Activated naive CD4-positive, alpha-beta T cell treated with anti-CD3 and anti-CD28 coated beads, Interleukin-2, amount 10 ng/mL, durations not matched to agents 7 days and 5 days (primary cell): ENCODE measurements at regions not wholly inside any gene's neighbourhood (a gene's known extent, or its start where the extent isn't known, plus 50 kb on each side); places are given as distances from the start of the nearest gene placed in this dataset.

Experiments used
- CTCF ChIA-PET: fragments of 350-600 bp; sonication (Branson Sonifier 250); formaldehyde crosslinking; loops from one replicate; lab custom pipeline; 2021; ENCODE audit warnings: antibody characterized with exemption; lab: Charles Lee
- DNase-seq: peaks from one replicate; pipeline ENCODE4 v3.0.0-alpha.2; 2020
- H3K27ac Mint-ChIP-seq: one replicate; pipeline ENCODE4 v1.8.0; 2021; ENCODE audit warnings: mild to moderate bottlenecking, moderate library complexity, mixed read lengths
- H3K27me3 Mint-ChIP-seq: one replicate; pipeline ENCODE4 v1.8.0; 2021; ENCODE audit warnings: mild to moderate bottlenecking, mixed read lengths
- H3K36me3 Mint-ChIP-seq: one replicate; pipeline ENCODE4 v1.8.0; 2021; ENCODE audit warnings: mixed read lengths
- H3K4me1 Mint-ChIP-seq: one replicate; pipeline ENCODE4 v1.8.0; 2021; ENCODE audit warnings: mixed read lengths
- H3K4me3 Mint-ChIP-seq: one replicate; pipeline ENCODE4 v1.8.0; 2021; ENCODE audit warnings: mild to moderate bottlenecking, moderate library complexity, mixed read lengths
- H3K9me3 Mint-ChIP-seq: one replicate; pipeline ENCODE4 v1.8.0; 2021; ENCODE audit warnings: mixed read lengths

- no peak for DNase-seq
- Mint-ChIP-seq H3K27ac (no peak overlapping the region), H3K4me3 (no peak overlapping the region), H3K36me3 (no peaks in the 10 kb centered on the region), H3K4me1 (no peaks in the 10 kb centered on the region), H3K9me3 (no peaks in the 10 kb centered on the region), H3K27me3 (no peaks in the 10 kb centered on the region)
- CTCF ChIA-PET: no interaction called here
Observed at GRCh38 chr5:124554746-124555578, 191.5 kb downstream of the ZNF608 start.

GRCh38 chr5:124553911-124554310 is 192.5 kb downstream of the ZNF608 start:
- CTCF ChIA-PET: no interaction called here
- no peaks in the 10 kb centered on the region for H3K4me1 Mint-ChIP-seq
- no peak for DNase-seq
- H3K27ac Mint-ChIP-seq: no peak overlapping the region
- H3K27me3 Mint-ChIP-seq: no peaks in the 10 kb centered on the region
- no peaks in the 10 kb centered on the region for H3K36me3 Mint-ChIP-seq
- H3K4me3 Mint-ChIP-seq: no peak overlapping the region
- H3K9me3 Mint-ChIP-seq: no peaks in the 10 kb centered on the region

GRCh38 chr5:124552526-124552925 is 193.9 kb downstream of the ZNF608 start:
- no peak overlapping the region for H3K27ac Mint-ChIP-seq
- CTCF ChIA-PET: no interaction called here
- H3K36me3 Mint-ChIP-seq: no peaks in the 10 kb centered on the region
- no peak for DNase-seq
- no peaks in the 10 kb centered on the region for H3K4me1 Mint-ChIP-seq
- no peak overlapping the region for H3K4me3 Mint-ChIP-seq
- no peaks in the 10 kb centered on the region for H3K27me3 Mint-ChIP-seq
- no peaks in the 10 kb centered on the region for H3K9me3 Mint-ChIP-seq

GRCh38 chr5:124551939-124552279 is 194.5 kb downstream of the ZNF608 start:
- H3K4me1 Mint-ChIP-seq: no peaks in the 10 kb centered on the region
- H3K36me3 Mint-ChIP-seq: no peaks in the 10 kb centered on the region
- CTCF ChIA-PET: no interaction called here
- H3K27me3 Mint-ChIP-seq: no peaks in the 10 kb centered on the region
- DNase-seq: no peak
- H3K9me3 Mint-ChIP-seq: no peaks in the 10 kb centered on the region
- no peak overlapping the region for H3K27ac Mint-ChIP-seq
- no peak overlapping the region for H3K4me3 Mint-ChIP-seq

GRCh38 chr5:124550731-124551130 is 195.7 kb downstream of the ZNF608 start:
- Mint-ChIP-seq H3K27ac (no peak overlapping the region), H3K36me3 (no peaks in the 10 kb centered on the region), H3K4me1 (no peaks in the 10 kb centered on the region), H3K27me3 (no peaks in the 10 kb centered on the region), H3K9me3 (no peaks in the 10 kb centered on the region), H3K4me3 (no peak overlapping the region)
- CTCF ChIA-PET: no interaction called here
- DNase-seq: no peak

- Mint-ChIP-seq H3K27ac (no peak overlapping the region), H3K27me3 (no peaks in the 10 kb centered on the region), H3K9me3 (no peaks in the 10 kb centered on the region), H3K36me3 (no peaks in the 10 kb centered on the region), H3K4me1 (no peaks in the 10 kb centered on the region), H3K4me3 (no peak overlapping the region)
- CTCF ChIA-PET: no interaction called here
- no peak for DNase-seq
Observed at GRCh38 chr5:124549891-124550436, 196.5 kb downstream of the ZNF608 start.

GRCh38 chr5:124546643-124547042 is 199.8 kb downstream of the ZNF608 start:
- no peaks in the 10 kb centered on the region for H3K4me1 Mint-ChIP-seq
- no peaks in the 10 kb centered on the region for H3K27me3 Mint-ChIP-seq
- no peaks in the 10 kb centered on the region for H3K9me3 Mint-ChIP-seq
- H3K4me3 Mint-ChIP-seq: no peak overlapping the region
- no peak for DNase-seq
- no peak overlapping the region for H3K27ac Mint-ChIP-seq
- CTCF ChIA-PET: no interaction called here
- H3K36me3 Mint-ChIP-seq: no peaks in the 10 kb centered on the region

GRCh38 chr5:124544366-124545055 is 201.9 kb downstream of the ZNF608 start:
- CTCF ChIA-PET: no interaction called here
- Mint-ChIP-seq H3K4me1 (no peaks in the 10 kb centered on the region), H3K9me3 (no peaks in the 10 kb centered on the region), H3K27ac (no peak overlapping the region), H3K36me3 (no peaks in the 10 kb centered on the region), H3K27me3 (no peaks in the 10 kb centered on the region), H3K4me3 (no peak overlapping the region)
- DNase-seq: no peak

- no peak for DNase-seq
- Mint-ChIP-seq H3K36me3 (no peaks in the 10 kb centered on the region), H3K27me3 (no peaks in the 10 kb centered on the region), H3K4me1 (no peaks in the 10 kb centered on the region), H3K4me3 (no peak overlapping the region), H3K9me3 (peaks cover 5% of the 10 kb centered on the region), H3K27ac (no peak overlapping the region)
- CTCF ChIA-PET: no interaction called here
Observed at GRCh38 chr5:124538931-124539330, 207.5 kb downstream of the ZNF608 start.

- CTCF ChIA-PET: no interaction called here
- Mint-ChIP-seq H3K9me3 (peaks cover 6% of the 10 kb centered on the region), H3K27ac (no peak overlapping the region), H3K27me3 (no peaks in the 10 kb centered on the region), H3K36me3 (no peaks in the 10 kb centered on the region), H3K4me1 (no peaks in the 10 kb centered on the region), H3K4me3 (no peak overlapping the region)
- DNase-seq: no peak
Observed at GRCh38 chr5:124538191-124538590, 208.2 kb downstream of the ZNF608 start.

GRCh38 chr5:124537522-124537921 is 208.9 kb downstream of the ZNF608 start:
- Mint-ChIP-seq H3K27me3 (no peaks in the 10 kb centered on the region), H3K9me3 (peaks cover 8% of the 10 kb centered on the region), H3K36me3 (no peaks in the 10 kb centered on the region), H3K4me3 (no peak overlapping the region), H3K27ac (no peak overlapping the region), H3K4me1 (no peaks in the 10 kb centered on the region)
- CTCF ChIA-PET: no interaction called here
- DNase-seq: no peak

- H3K27ac Mint-ChIP-seq: no peak overlapping the region
- no peaks in the 10 kb centered on the region for H3K4me1 Mint-ChIP-seq
- peaks cover 8% of the 10 kb centered on the region for H3K9me3 Mint-ChIP-seq
- CTCF ChIA-PET: no interaction called here
- H3K4me3 Mint-ChIP-seq: no peak overlapping the region
- no peak for DNase-seq
- H3K27me3 Mint-ChIP-seq: no peaks in the 10 kb centered on the region
- no peaks in the 10 kb centered on the region for H3K36me3 Mint-ChIP-seq
Observed at GRCh38 chr5:124537107-124537506, 209.3 kb downstream of the ZNF608 start.

- CTCF ChIA-PET: no interaction called here
Observed at GRCh38 chr5:124536333-124536732, 210.1 kb downstream of the ZNF608 start.

GRCh38 chr5:124530916-124531315 is 215.5 kb downstream of the ZNF608 start:
- H3K27ac Mint-ChIP-seq: no peak overlapping the region
- H3K27me3 Mint-ChIP-seq: no peaks in the 10 kb centered on the region
- no peaks in the 10 kb centered on the region for H3K36me3 Mint-ChIP-seq
- H3K4me3 Mint-ChIP-seq: no peak overlapping the region
- CTCF ChIA-PET: no interaction called here
- DNase-seq: no peak
- H3K4me1 Mint-ChIP-seq: no peaks in the 10 kb centered on the region
- H3K9me3 Mint-ChIP-seq: peaks cover 5% of the 10 kb centered on the region

More at GRCh38 chr5:124536333-124536732, 210.1 kb downstream of the ZNF608 start:
- DNase-seq: no peak
- peaks cover 8% of the 10 kb centered on the region for H3K9me3 Mint-ChIP-seq
- H3K4me1 Mint-ChIP-seq: no peaks in the 10 kb centered on the region
- H3K27ac Mint-ChIP-seq: no peak overlapping the region
- no peaks in the 10 kb centered on the region for H3K36me3 Mint-ChIP-seq
- H3K4me3 Mint-ChIP-seq: no peak overlapping the region
- H3K27me3 Mint-ChIP-seq: no peaks in the 10 kb centered on the region

- Mint-ChIP-seq H3K36me3 (no peaks in the 10 kb centered on the region), H3K9me3 (peaks cover 9% of the 10 kb centered on the region), H3K4me1 (no peaks in the 10 kb centered on the region), H3K4me3 (no peak overlapping the region), H3K27ac (no peak overlapping the region), H3K27me3 (no peaks in the 10 kb centered on the region)
- DNase-seq: no peak
- CTCF ChIA-PET: no interaction called here
Observed at GRCh38 chr5:124528838-124529237, 217.6 kb downstream of the ZNF608 start.
